ENCODE measurements at regions not wholly inside any gene's neighbourhood (a gene's known extent, or its start where the extent isn't known, plus 50 kb on each side); places are given as distances from the start of the nearest gene placed in this dataset.

DNA sequence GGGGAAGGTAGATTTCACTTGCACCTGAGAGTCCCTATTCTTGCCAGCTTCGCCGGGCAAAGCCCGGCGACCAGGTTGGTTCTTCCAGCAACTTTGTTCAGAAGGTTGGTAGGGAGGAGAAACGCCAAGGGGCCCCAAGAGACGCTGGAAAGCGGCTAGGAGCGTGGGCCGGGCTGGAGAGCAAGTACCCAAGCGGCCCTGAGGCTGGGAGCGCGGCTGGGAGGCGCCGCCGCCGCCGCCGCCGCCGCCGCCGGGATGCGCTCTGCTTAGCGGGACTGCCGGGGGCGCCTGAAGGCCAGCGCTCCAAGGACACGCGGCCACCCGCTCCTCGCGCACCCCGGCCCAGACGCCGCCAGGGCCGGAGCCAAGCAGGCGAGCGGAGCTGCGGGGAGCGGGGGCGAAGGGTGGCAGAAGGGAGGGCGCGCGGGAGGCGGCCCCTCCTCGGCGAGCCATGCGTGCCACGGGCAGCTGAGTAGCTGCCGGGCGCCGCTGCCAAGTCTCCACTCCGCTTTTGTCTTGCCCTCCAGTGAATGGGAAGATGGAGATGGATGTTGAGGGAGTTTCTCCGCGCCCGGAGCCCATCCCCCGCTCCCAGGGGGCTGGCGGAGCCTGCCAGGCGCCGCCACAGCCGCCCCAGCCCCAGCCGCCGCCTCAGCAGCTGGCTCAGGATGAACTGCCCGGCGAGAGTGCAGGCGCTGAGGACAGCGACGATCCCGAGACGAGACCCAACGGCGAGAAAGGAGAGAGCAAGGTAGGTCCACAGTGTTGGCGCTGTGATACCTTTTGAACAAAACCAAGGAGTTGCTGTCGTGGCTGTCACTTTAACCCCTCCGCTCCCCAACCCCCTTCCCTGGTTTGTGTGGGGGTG is 227.4 kb upstream of the AZI2 start:
- intact Hi-C loops (cut with DNase I) = no loop called here
- 1% methylated on average over 62 of the region's 75 CpGs for WGBS
- Histone ChIP-seq H3K9me3 (no peaks in the 10 kb centered on the region), H3K36me3 (no peaks in the 10 kb centered on the region), H3K27ac (peak overlapping the region; percentile 71 to 75), H3K4me3 (peak overlapping the region; percentile 54 to 62), H3K4me1 (replicated peaks) (no peaks in the 10 kb centered on the region), H3K27me3 (replicated peaks; ENCODE audit: insufficient read depth) (no peaks in the 10 kb centered on the region)
- TF ChIP-seq, protein P1, sequence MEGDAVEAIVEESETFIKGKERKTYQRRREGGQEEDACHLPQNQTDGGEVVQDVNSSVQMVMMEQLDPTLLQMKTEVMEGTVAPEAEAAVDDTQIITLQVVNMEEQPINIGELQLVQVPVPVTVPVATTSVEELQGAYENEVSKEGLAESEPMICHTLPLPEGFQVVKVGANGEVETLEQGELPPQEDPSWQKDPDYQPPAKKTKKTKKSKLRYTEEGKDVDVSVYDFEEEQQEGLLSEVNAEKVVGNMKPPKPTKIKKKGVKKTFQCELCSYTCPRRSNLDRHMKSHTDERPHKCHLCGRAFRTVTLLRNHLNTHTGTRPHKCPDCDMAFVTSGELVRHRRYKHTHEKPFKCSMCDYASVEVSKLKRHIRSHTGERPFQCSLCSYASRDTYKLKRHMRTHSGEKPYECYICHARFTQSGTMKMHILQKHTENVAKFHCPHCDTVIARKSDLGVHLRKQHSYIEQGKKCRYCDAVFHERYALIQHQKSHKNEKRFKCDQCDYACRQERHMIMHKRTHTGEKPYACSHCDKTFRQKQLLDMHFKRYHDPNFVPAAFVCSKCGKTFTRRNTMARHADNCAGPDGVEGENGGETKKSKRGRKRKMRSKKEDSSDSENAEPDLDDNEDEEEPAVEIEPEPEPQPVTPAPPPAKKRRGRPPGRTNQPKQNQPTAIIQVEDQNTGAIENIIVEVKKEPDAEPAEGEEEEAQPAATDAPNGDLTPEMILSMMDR (IDR thresholded peaks at IDR 0.05) = no peak
- no peak for TF ChIP-seq POLR2AphosphoS5 (IDR thresholded peaks at IDR 0.05)
- TF ChIP-seq POLR2A (IDR thresholded peaks at IDR 0.05) = no peak
- peak; percentile 15 for DNase-seq (ENCODE audit: low spot score)

DNA sequence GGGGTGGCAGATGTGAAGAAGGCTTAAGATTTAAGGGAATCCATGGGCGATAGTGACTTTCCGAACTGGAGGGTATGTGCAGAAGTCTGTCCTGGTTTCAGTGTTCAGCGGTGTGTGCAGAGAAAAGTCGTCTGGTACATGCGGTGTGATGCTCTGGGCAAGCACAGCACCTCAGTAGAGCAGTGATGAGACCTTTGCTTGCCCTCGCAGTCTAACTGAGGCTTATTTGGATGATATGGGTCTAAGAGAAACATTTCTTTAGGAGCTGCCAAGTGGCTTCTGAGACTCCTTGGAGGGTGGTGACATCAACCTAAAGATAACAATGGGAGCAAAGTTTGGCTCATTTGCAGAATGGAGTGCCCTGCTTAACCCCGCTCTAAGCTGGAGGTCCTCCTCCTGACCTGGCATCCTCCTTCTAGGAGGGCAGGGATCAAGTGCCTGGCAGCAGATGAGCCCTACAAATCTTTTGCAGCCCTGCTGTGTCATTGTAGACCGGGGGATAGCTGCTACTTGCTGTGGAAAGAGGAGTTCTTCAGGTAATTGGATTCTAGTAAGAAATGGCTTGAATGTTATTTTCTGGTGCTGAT is 228.1 kb upstream of the AZI2 start:
- no peaks in the 10 kb centered on the region for H3K4me1 ChIP-seq (replicated peaks)
- no peak for DNase-seq (ENCODE audit: low spot score)
- no peaks in the 10 kb centered on the region for H3K9me3 ChIP-seq
- 18% methylated on average over 8 of the region's 8 CpGs for WGBS
- H3K4me3 ChIP-seq = peak overlapping the region; percentile 54 to 62
- TF ChIP-seq, protein P1 (IDR thresholded peaks at IDR 0.05) = no peak
- no peak for TF ChIP-seq POLR2A (IDR thresholded peaks at IDR 0.05)
- TF ChIP-seq POLR2AphosphoS5 (IDR thresholded peaks at IDR 0.05) = no peak
- intact Hi-C loops (cut with DNase I) = no loop called here
- no peaks in the 10 kb centered on the region for H3K36me3 ChIP-seq
- H3K27me3 ChIP-seq (replicated peaks; ENCODE audit: insufficient read depth) = no peaks in the 10 kb centered on the region
- peak overlapping the region in 1 of 2 donors; percentile 75 for H3K27ac ChIP-seq

DNA sequence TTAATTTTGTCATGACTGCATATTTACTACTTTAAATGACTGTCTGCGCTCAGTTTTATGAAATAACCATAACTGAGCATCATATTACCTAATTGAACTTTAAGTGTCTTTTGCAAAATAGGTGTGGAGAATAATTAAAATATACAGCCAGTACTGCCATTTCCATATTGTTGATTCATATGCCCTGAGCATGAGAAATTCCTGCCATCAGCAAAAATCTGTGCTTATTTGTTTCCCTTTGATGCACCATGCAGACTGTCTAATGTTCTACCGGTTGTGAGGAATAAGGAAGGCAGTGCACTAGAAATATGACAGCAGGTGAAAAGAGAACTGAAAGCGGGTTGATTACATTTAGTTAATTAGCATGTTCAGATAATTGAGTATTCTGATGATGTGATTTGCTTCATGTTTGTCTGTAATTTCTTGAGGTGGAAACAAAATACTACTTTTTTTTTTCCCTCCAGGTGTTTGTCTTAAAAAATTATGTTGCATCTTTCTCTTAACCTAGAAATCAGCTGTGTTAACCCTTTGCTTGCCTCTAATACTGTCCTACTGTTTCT is 229.4 kb upstream of the AZI2 start:
- TF ChIP-seq POLR2AphosphoS5 (IDR thresholded peaks at IDR 0.05) (no peak), POLR2A (IDR thresholded peaks at IDR 0.05) (no peak)
- TF ChIP-seq, protein P1 (IDR thresholded peaks at IDR 0.05) = no peak
- H3K4me3 ChIP-seq = no peak overlapping the region
- intact Hi-C loops (cut with DNase I) = no loop called here
- no peak for DNase-seq (ENCODE audit: low spot score)
- no peaks in the 10 kb centered on the region for H3K9me3 ChIP-seq
- 82% methylated on average over 3 of the region's 3 CpGs for WGBS
- H3K27ac ChIP-seq = no peak overlapping the region
- H3K4me1 ChIP-seq (replicated peaks) = no peaks in the 10 kb centered on the region
- no peaks in the 10 kb centered on the region for H3K27me3 ChIP-seq (replicated peaks; ENCODE audit: insufficient read depth)
- no peaks in the 10 kb centered on the region for H3K36me3 ChIP-seq

DNA sequence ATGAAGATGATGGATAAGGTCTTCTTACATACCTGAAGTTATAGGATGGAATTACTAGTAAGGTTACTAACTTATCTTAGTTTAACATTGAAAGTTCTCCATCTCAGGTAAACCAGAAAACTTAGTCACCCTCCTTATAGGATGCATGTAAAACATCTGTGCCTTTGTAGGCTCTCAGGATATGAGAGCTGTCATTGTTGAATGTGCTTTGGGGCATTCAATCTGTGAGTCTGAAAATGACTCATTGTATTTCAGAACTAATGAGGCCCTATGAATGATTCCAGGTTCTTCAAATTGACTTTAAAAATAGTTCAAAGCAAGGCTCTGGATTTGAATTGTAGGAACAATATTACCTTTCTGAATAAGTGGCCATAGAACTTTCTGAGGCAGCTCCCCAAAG is 237.7 kb upstream of the AZI2 start:
- H3K9me3 ChIP-seq = no peaks in the 10 kb centered on the region

More for the DNA sequence above, 237.7 kb upstream of the AZI2 start:
- Histone ChIP-seq H3K27ac (no peak overlapping the region), H3K4me3 (no peak overlapping the region), H3K4me1 (replicated peaks) (no peaks in the 10 kb centered on the region), H3K27me3 (replicated peaks; ENCODE audit: insufficient read depth) (no peaks in the 10 kb centered on the region), H3K36me3 (no peaks in the 10 kb centered on the region)
- TF ChIP-seq POLR2AphosphoS5 (IDR thresholded peaks at IDR 0.05) (no peak), POLR2A (IDR thresholded peaks at IDR 0.05) (no peak)
- TF ChIP-seq, protein P1 (IDR thresholded peaks at IDR 0.05) = no peak
- intact Hi-C loops (cut with DNase I) = no loop called here
- no peak for DNase-seq (ENCODE audit: low spot score)
